H9 (cell line): ENCODE measurements at regions not wholly inside any gene's neighbourhood (a gene's known extent, or its start where the extent isn't known, plus 50 kb on each side); places are given as distances from the start of the nearest gene placed in this dataset.

Source experiments
- DNase-seq: peaks from one replicate; pipeline ENCODE4 v3.0.0-alpha.2; 2017
- H2AFZ ChIP-seq: one replicate; pipeline ENCODE4 v1.6.1; 2013; ENCODE audit warnings: mild to moderate bottlenecking, low read length, control low read depth, moderate library complexity
- H2AK5ac ChIP-seq: 2 replicates; pipeline ENCODE4 v1.6.1; 2013; ENCODE audit warnings: low read length, control low read depth, mixed read lengths; ENCODE audit not compliant: insufficient read length
- H2BK120ac ChIP-seq: one replicate; pipeline ENCODE4 v1.6.1; 2013; ENCODE audit warnings: low read depth, mild to moderate bottlenecking, low read length, control low read depth, inconsistent platforms; ENCODE audit not compliant: poor library complexity, severe bottlenecking
- H2BK12ac ChIP-seq: 2 replicates; pipeline ENCODE4 v1.6.1; 2013; ENCODE audit warnings: low read length, control low read depth, mixed read lengths, low read depth; ENCODE audit not compliant: insufficient read length
- H2BK15ac ChIP-seq: 2 replicates; pipeline ENCODE4 v1.6.1; 2013; ENCODE audit warnings: low read depth, low read length, control low read depth
- H2BK20ac ChIP-seq: one replicate; pipeline ENCODE4 v1.6.1; 2013; ENCODE audit warnings: low read depth, mild to moderate bottlenecking, low read length, control low read depth, inconsistent platforms; ENCODE audit not compliant: poor library complexity, severe bottlenecking
- H2BK5ac ChIP-seq: 2 replicates; pipeline ENCODE4 v1.6.1; 2013; ENCODE audit warnings: low read length, control low read depth, mixed read lengths; ENCODE audit not compliant: insufficient read length
- H3K14ac ChIP-seq: 2 replicates; pipeline ENCODE4 v1.6.1; 2013; ENCODE audit warnings: low read length, control low read depth; ENCODE audit not compliant: insufficient read depth
- H3K18ac ChIP-seq: 2 replicates; pipeline ENCODE4 v1.6.1; 2013; ENCODE audit warnings: low read depth, mild to moderate bottlenecking, mixed read lengths, low read length, control low read depth; ENCODE audit not compliant: insufficient read length
- H3K23ac ChIP-seq: 2 replicates; pipeline ENCODE4 v1.6.1; 2013; ENCODE audit warnings: low read length, control low read depth, mixed read lengths, low read depth; ENCODE audit not compliant: insufficient read length
- H3K23me2 ChIP-seq: 2 replicates; pipeline ENCODE4 v1.6.1; 2013; ENCODE audit warnings: low read depth, mild to moderate bottlenecking, mixed read lengths, low read length, control low read depth; ENCODE audit not compliant: insufficient read length, poor library complexity, severe bottlenecking
- H3K27ac ChIP-seq: 2 replicates; pipeline ENCODE4 v1.5.1; 2013; ENCODE audit warnings: low read length, control low read depth, mixed read lengths, low read depth; ENCODE audit not compliant: insufficient read length
- H3K27me3 ChIP-seq: 2 replicates; pipeline ENCODE4 v1.6.1; 2013; ENCODE audit warnings: low read length, control low read depth, inconsistent platforms; ENCODE audit not compliant: insufficient read depth
- H3K4ac ChIP-seq: 2 replicates; pipeline ENCODE4 v1.6.1; 2013; ENCODE audit warnings: low read depth, mild to moderate bottlenecking, control low read depth, inconsistent platforms, low read length, moderate library complexity
- H3K4me1 ChIP-seq: 2 replicates; pipeline ENCODE4 v1.6.1; 2013; ENCODE audit warnings: low read length, control low read depth, inconsistent platforms; ENCODE audit not compliant: insufficient read depth
- H3K4me2 ChIP-seq: 2 replicates; pipeline ENCODE4 v1.6.1; 2013; ENCODE audit warnings: low read length, control low read depth, mixed read lengths; ENCODE audit not compliant: insufficient read length, insufficient read depth
- H3K56ac ChIP-seq: 2 replicates; pipeline ENCODE4 v1.6.1; 2013; ENCODE audit warnings: low read depth, mild to moderate bottlenecking, mixed read lengths, low read length, control low read depth; ENCODE audit not compliant: insufficient read length
- H3K79me1 ChIP-seq: 2 replicates; pipeline ENCODE4 v1.6.1; 2013; ENCODE audit warnings: low read depth, mild to moderate bottlenecking, moderate library complexity, low read length, control low read depth, inconsistent platforms; ENCODE audit not compliant: insufficient read depth, poor library complexity, severe bottlenecking
- H3K79me2 ChIP-seq: 2 replicates; pipeline ENCODE4 v1.6.1; 2013; ENCODE audit warnings: low read length, control low read depth, inconsistent platforms; ENCODE audit not compliant: insufficient read depth
- H3K9ac ChIP-seq: 2 replicates; pipeline ENCODE4 v1.6.1; 2013; ENCODE audit warnings: low read length, control low read depth, mixed read lengths; ENCODE audit not compliant: insufficient read length; ENCODE audit errors: extremely low read depth
- H3K9me3 ChIP-seq: one replicate; pipeline ENCODE4 v1.6.1; 2013; ENCODE audit warnings: low read depth, low read length, inconsistent platforms; ENCODE audit not compliant: control insufficient read depth
- H3T11ph ChIP-seq: one replicate; pipeline ENCODE4 v1.6.1; 2013; ENCODE audit warnings: mild to moderate bottlenecking, low read length, control low read depth, inconsistent platforms
- H4K20me1 ChIP-seq: one replicate; pipeline ENCODE4 v1.6.1; 2013; ENCODE audit not compliant: control insufficient read depth, insufficient read length, insufficient read depth
- H4K5ac ChIP-seq: 2 replicates; pipeline ENCODE4 v1.6.1; 2013; ENCODE audit warnings: low read depth, mild to moderate bottlenecking, mixed read lengths, low read length, control low read depth; ENCODE audit not compliant: insufficient read length
- H4K8ac ChIP-seq: replicated peaks from 2 replicates; pipeline ENCODE4 v1.6.1; 2013; ENCODE audit warnings: low read length, control low read depth, mixed read lengths, low read depth; ENCODE audit not compliant: insufficient read length
- H4K91ac ChIP-seq: 2 replicates; pipeline ENCODE4 v1.6.1; 2013; ENCODE audit warnings: low read depth, mild to moderate bottlenecking, moderate library complexity, mixed read lengths, low read length, control low read depth; ENCODE audit not compliant: insufficient read length
- H3K27ac Mint-ChIP-seq, 3 experiments: 2 replicates in 2 of 3; 3 replicates in 1 of 3; pipeline ENCODE4 v1.8.0; 2020 to 2021; ENCODE audit warnings: mixed read lengths in 3 of 3, mild to moderate bottlenecking in 1 of 3, moderate library complexity in 1 of 3
- H3K27me3 Mint-ChIP-seq: 2 replicates; pipeline ENCODE4 v1.8.0; 2021; ENCODE audit warnings: low read depth, mild to moderate bottlenecking, moderate library complexity, mixed read lengths
- H3K36me3 Mint-ChIP-seq, 3 experiments: 2 replicates in 2 of 3; 3 replicates in 1 of 3; pipeline ENCODE4 v1.8.0; 2020 to 2021; ENCODE audit warnings: low read depth in 3 of 3, mixed read lengths in 3 of 3; ENCODE audit not compliant: insufficient read depth in 1 of 3
- H3K4me1 Mint-ChIP-seq, 2 experiments: 2 replicates each; pipeline ENCODE4 v1.8.0; 2020; ENCODE audit warnings: mixed read lengths in 2 of 2
- H3K4me3 Mint-ChIP-seq, 2 experiments: 2 replicates in 1 of 2; 3 replicates in 1 of 2; pipeline ENCODE4 v1.8.0; 2020 to 2021; ENCODE audit warnings: mild to moderate bottlenecking in 2 of 2, mixed read lengths in 2 of 2, moderate library complexity in 1 of 2
- H3K9me3 Mint-ChIP-seq, 2 experiments: 2 replicates in 1 of 2; 3 replicates in 1 of 2; pipeline ENCODE4 v1.8.0; 2020; ENCODE audit warnings: mild to moderate bottlenecking in 2 of 2, mixed read lengths in 2 of 2, moderate library complexity in 1 of 2
- WGBS: extraction: QIAGEN DNeasy Blood & Tissue Kit; methylation state at CpG from one replicate; pipeline ENCODE4 v1.1.7; 2013; ENCODE audit warnings: missing lambda C conversion rate, low lambda C conversion rate, mixed read lengths; ENCODE audit not compliant: insufficient read length; ENCODE audit errors: extremely low coverage; 5-methylcytosine and 5-hydroxymethylcytosine counted together
- TF ChIP-seq, protein P1 (sequence below): fragments of 200-600 bp; sonication (generic); conservative IDR thresholded peaks from 3 replicates; pipeline ENCODE4 v1.8.0; 2021; ENCODE audit warnings: antibody characterized with exemption, mild to moderate bottlenecking

DNA sequence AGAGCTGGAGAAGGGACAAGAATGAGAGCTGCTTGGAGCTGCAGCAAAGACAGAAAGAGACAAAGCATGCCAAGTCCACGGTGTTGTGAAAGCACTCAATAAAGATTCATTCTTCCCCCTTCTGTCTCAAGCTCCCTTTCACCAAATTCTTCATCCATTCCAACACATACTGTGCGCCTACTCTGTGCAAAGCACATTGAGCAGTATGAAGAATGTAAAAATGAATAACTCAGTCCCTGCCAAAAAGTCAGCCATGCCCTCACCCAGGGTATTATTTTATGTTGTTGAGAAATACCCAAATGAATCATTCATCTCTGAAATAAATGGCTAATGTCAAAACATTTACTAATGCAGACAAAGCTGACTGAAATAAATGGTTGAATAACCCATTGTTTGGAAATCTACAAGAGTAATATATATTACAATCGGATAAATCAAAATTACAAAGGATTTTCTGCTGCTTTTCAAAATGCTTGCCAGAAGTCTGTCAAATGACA is 282.9 kb upstream of the IRX5 start:
- Mint-ChIP-seq H3K4me1 (peaks cover 39 to 48% of the 10 kb centered on the region in 2 experiments), H3K27ac (no peak overlapping the region), H3K27me3 (peaks cover 49% of the 10 kb centered on the region), H3K4me3 (no peak overlapping the region), H3K9me3 (no peaks in the 10 kb centered on the region; a peak in 2 of 5 replicates), H3K36me3 (peaks cover 0 to 2% (median 0%) of the 10 kb centered on the region in 3 experiments; a peak in 1 of 7 replicates)
- no peaks in the 10 kb centered on the region for H3K79me2 ChIP-seq
- no peak overlapping the region for H3K4me2 ChIP-seq
- no peak overlapping the region for H4K5ac ChIP-seq
- no peaks in the 10 kb centered on the region for H3K23me2 ChIP-seq
- H3K4me1 ChIP-seq, result peaks cover 4% of the 10 kb centered on the region; the same call in 1 of the 2 replicates
- no peak overlapping the region for H3K56ac ChIP-seq
- H3K27me3 ChIP-seq, result peaks cover 9% of the 10 kb centered on the region; the same call in 1 of the 2 replicates
- no peak overlapping the region for H3T11ph ChIP-seq
- H3K79me1 ChIP-seq, result no peaks in the 10 kb centered on the region
- H2AK5ac ChIP-seq, result no peak overlapping the region
- H3K18ac ChIP-seq, result no peak overlapping the region
- no peak overlapping the region for H4K91ac ChIP-seq
- WGBS, result no CpG with 5 or more reads among the region's 3 CpGs
- H2BK12ac ChIP-seq, result no peak overlapping the region
- no peak overlapping the region for H3K4ac ChIP-seq
- H3K9me3 ChIP-seq, result no peaks in the 10 kb centered on the region
- H3K14ac ChIP-seq, result no peak overlapping the region
- H2BK15ac ChIP-seq, result no peak overlapping the region
- H2BK5ac ChIP-seq, result no peak overlapping the region
- H3K27ac ChIP-seq, result no peak overlapping the region
- no peak overlapping the region for H3K23ac ChIP-seq
- no peaks in the 10 kb centered on the region for H4K20me1 ChIP-seq
- no peak overlapping the region for H2AFZ ChIP-seq
- no peak overlapping the region for H3K9ac ChIP-seq
- DNase-seq, result no peak
- no peak overlapping the region for H2BK120ac ChIP-seq
- TF ChIP-seq, protein P1, sequence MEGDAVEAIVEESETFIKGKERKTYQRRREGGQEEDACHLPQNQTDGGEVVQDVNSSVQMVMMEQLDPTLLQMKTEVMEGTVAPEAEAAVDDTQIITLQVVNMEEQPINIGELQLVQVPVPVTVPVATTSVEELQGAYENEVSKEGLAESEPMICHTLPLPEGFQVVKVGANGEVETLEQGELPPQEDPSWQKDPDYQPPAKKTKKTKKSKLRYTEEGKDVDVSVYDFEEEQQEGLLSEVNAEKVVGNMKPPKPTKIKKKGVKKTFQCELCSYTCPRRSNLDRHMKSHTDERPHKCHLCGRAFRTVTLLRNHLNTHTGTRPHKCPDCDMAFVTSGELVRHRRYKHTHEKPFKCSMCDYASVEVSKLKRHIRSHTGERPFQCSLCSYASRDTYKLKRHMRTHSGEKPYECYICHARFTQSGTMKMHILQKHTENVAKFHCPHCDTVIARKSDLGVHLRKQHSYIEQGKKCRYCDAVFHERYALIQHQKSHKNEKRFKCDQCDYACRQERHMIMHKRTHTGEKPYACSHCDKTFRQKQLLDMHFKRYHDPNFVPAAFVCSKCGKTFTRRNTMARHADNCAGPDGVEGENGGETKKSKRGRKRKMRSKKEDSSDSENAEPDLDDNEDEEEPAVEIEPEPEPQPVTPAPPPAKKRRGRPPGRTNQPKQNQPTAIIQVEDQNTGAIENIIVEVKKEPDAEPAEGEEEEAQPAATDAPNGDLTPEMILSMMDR, result no peak
- H2BK20ac ChIP-seq, result no peak overlapping the region
- H4K8ac ChIP-seq, result no peak overlapping the region
